ENCODE measurements at regions not wholly inside any gene's neighbourhood (a gene's known extent, or its start where the extent isn't known, plus 50 kb on each side); places are given as distances from the start of the nearest gene placed in this dataset.

DNA sequence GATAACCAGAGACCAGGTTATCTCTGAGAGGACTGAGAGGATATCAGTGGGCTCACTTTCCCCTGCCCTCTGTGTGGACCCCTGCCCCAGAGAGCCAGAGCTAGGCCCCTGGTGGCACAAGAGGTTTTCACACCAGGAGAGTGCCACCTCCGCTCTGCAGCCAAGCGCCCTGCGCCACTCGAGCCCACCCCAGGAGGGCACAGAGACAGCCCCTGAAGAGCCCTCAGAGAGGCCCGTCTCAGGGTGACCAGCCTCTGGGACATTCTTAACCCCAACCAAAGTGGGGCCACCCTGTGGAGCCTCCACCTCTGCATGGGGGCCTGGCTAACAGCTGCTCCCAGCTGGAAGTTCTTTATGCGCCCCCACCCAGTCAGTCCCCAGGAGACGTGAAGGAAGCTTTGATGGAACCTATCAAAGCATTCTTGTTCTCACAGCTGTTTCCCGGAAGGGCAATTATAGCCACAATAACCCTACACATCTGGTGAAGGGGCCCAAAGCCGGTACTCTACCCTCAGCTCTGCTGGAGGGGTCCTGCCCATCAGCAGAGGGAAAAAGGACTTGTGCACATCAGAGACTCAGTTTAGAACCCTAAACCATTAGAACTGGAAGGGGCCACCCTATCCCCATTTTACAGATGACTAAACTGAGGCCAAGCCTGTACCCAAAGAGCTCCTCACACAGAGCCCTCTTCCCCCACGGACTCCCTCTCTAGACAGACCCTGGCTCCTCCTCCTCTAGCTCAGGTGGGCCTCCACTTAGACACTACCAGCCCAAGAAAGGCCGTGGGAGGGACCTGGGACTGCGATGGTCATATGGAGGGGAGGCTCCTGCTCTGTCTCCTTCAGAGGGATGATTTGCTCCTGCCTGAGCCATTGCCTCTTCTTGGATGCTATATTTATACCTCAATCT lies 101.1 kb downstream of the ZFP36L2 start:
- TF ChIP-seq, protein P1, sequence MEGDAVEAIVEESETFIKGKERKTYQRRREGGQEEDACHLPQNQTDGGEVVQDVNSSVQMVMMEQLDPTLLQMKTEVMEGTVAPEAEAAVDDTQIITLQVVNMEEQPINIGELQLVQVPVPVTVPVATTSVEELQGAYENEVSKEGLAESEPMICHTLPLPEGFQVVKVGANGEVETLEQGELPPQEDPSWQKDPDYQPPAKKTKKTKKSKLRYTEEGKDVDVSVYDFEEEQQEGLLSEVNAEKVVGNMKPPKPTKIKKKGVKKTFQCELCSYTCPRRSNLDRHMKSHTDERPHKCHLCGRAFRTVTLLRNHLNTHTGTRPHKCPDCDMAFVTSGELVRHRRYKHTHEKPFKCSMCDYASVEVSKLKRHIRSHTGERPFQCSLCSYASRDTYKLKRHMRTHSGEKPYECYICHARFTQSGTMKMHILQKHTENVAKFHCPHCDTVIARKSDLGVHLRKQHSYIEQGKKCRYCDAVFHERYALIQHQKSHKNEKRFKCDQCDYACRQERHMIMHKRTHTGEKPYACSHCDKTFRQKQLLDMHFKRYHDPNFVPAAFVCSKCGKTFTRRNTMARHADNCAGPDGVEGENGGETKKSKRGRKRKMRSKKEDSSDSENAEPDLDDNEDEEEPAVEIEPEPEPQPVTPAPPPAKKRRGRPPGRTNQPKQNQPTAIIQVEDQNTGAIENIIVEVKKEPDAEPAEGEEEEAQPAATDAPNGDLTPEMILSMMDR (IDR thresholded peaks at IDR 0.05 in 4 of 5, conservative IDR thresholded peaks at IDR 0.05 in 1 of 5): no peak
- no peak for TF ChIP-seq POLR2A (IDR thresholded peaks at IDR 0.05)

All from gastrocnemius medialis (tissue), 4 donors.